HG02938 (cell line): ENCODE measurements at regions not wholly inside any gene's neighbourhood (a gene's known extent, or its start where the extent isn't known, plus 50 kb on each side); places are given as distances from the start of the nearest gene placed in this dataset.
A peak's percentile ranks its signal among the peaks of the same experiment; 100 is the strongest.

ENCODE experiments used
- ATAC-seq: cut with Tn5 transposase; IDR thresholded peaks from one replicate; pipeline ENCODE4 v1.9.1; 2021; ENCODE audit warnings: mild to moderate bottlenecking, moderate library complexity; ENCODE audit not compliant: unreplicated experiment

- no peak for ATAC-seq
Measured at GRCh38 chr6:137688230-137688971, 178.7 kb upstream of the TNFAIP3 start.

GRCh38 chr6:137689377-137689776, 177.7 kb upstream of the TNFAIP3 start:
- ATAC-seq, result no peak

- no peak for ATAC-seq
Measured at GRCh38 chr6:137690034-137690433, 177.0 kb upstream of the TNFAIP3 start.

- no peak for ATAC-seq
Measured at GRCh38 chr6:137690721-137691120, 176.3 kb upstream of the TNFAIP3 start.

GRCh38 chr6:137692308-137692707, 174.8 kb upstream of the TNFAIP3 start:
- no peak for ATAC-seq

GRCh38 chr6:137692806-137693205, 174.3 kb upstream of the TNFAIP3 start:
- no peak for ATAC-seq

- ATAC-seq, result no peak
Measured at GRCh38 chr6:137693711-137694110, 173.3 kb upstream of the TNFAIP3 start.

- no peak for ATAC-seq
Measured at GRCh38 chr6:137696765-137697164, 170.3 kb upstream of the TNFAIP3 start.

- peak; percentile 57 for ATAC-seq
Measured at GRCh38 chr6:137697267-137697938, 169.7 kb upstream of the TNFAIP3 start.

GRCh38 chr6:137698636-137699030, 168.4 kb upstream of the TNFAIP3 start:
- ATAC-seq, result no peak

GRCh38 chr6:137699031-137699683, 167.9 kb upstream of the TNFAIP3 start:
- no peak for ATAC-seq

GRCh38 chr6:137700161-137700560, 166.9 kb upstream of the TNFAIP3 start:
- no peak for ATAC-seq

GRCh38 chr6:137700751-137701477, 166.1 kb upstream of the TNFAIP3 start:
- no peak for ATAC-seq

- ATAC-seq, result no peak
Measured at GRCh38 chr6:137701942-137702341, 165.1 kb upstream of the TNFAIP3 start.

- ATAC-seq, result no peak
Measured at GRCh38 chr6:137702791-137703424, 164.2 kb upstream of the TNFAIP3 start.

GRCh38 chr6:137704802-137705159, 162.3 kb upstream of the TNFAIP3 start:
- no peak for ATAC-seq

GRCh38 chr6:137705160-137706082, 161.6 kb upstream of the TNFAIP3 start:
- ATAC-seq, result no peak

- ATAC-seq, result no peak
Measured at GRCh38 chr6:137706083-137706750, 160.8 kb upstream of the TNFAIP3 start.

GRCh38 chr6:137707038-137707589, 159.9 kb upstream of the TNFAIP3 start:
- ATAC-seq, result no peak
